ENCODE measurements at regions not wholly inside any gene's neighbourhood (a gene's known extent, or its start where the extent isn't known, plus 50 kb on each side); places are given as distances from the start of the nearest gene placed in this dataset.

DNA sequence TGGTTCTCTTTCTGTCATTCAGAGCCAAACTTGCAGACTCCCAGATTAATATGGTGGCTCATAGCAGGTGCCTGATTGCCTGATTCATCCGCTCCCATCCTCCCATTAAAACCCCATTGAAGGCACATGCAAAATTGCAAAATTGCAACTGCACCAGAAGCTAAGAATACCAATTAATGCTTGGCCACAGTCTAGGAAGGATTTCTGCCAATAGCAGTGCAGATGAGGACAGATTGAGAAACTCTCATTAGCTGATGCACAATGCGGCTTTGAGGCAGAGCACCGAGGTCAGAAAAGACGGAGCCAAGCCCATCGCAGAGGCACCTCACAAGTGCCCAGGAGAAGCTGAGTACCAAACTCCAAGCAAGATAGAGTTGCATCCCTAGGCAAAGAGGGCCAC lies 172.8 kb downstream of the ARL4C start:
- CTCF ChIA-PET = interaction anchor here (1.5 kb wide), 1 partner anchor 192 kb away, joined by 3 read pairs; no protein-coding TSS in a partner anchor
- no peaks in the 10 kb centered on the region for H3K27me3 ChIP-seq (ENCODE audit: control insufficient read depth in 2 of 2, insufficient read depth in 2 of 2, low read length in 2 of 2)
- H3K9me3 ChIP-seq (replicated peaks; ENCODE audit: control insufficient read depth, insufficient read depth, low read length) = no peaks in the 10 kb centered on the region
- BruUV-seq (replicated peaks) = no TSS peak
- no peak overlapping the region for H3K27ac ChIP-seq (ENCODE audit: insufficient read depth, low read depth, low read length)
- no peak overlapping the region for H3K9ac ChIP-seq (replicated peaks; ENCODE audit: extremely low read depth, insufficient read depth, low read length)
- H3K79me2 ChIP-seq (ENCODE audit: control insufficient read depth, insufficient read depth, low read length) = no peaks in the 10 kb centered on the region
- POLR2A ChIA-PET = no interaction called here
- dilution Hi-C loops (cut with MboI; ENCODE audit: extremely low pct_ligation_motif_present, low sequenced_read_pairs) = no loop called here
- H3K9me1 ChIP-seq (replicated peaks; ENCODE audit: control insufficient read depth, extremely low read depth, insufficient read depth, low read length) = no peaks in the 10 kb centered on the region
- no peak overlapping the region for H2AFZ ChIP-seq (ENCODE audit: low read depth, low read length)
- no peak for FAIRE-seq
- no peak for TF ChIP-seq POLR2AphosphoS5 (IDR thresholded peaks at IDR 0.05; ENCODE audit: insufficient read depth, low read depth, low read length)
- no peak for TF ChIP-seq EZH2 (IDR thresholded peaks at IDR 0.05; ENCODE audit: borderline replicate concordance, low read depth, low read length, severe bottlenecking)
- TF ChIP-seq MYC (IDR thresholded peaks at IDR 0.05; ENCODE audit: low read depth, low read length) = no peak
- TF ChIP-seq, protein P1, sequence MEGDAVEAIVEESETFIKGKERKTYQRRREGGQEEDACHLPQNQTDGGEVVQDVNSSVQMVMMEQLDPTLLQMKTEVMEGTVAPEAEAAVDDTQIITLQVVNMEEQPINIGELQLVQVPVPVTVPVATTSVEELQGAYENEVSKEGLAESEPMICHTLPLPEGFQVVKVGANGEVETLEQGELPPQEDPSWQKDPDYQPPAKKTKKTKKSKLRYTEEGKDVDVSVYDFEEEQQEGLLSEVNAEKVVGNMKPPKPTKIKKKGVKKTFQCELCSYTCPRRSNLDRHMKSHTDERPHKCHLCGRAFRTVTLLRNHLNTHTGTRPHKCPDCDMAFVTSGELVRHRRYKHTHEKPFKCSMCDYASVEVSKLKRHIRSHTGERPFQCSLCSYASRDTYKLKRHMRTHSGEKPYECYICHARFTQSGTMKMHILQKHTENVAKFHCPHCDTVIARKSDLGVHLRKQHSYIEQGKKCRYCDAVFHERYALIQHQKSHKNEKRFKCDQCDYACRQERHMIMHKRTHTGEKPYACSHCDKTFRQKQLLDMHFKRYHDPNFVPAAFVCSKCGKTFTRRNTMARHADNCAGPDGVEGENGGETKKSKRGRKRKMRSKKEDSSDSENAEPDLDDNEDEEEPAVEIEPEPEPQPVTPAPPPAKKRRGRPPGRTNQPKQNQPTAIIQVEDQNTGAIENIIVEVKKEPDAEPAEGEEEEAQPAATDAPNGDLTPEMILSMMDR (IDR thresholded peaks at IDR 0.05; ENCODE audit: extremely low read depth in 1 of 2, insufficient read depth in 1 of 2, low read depth in 1 of 2, low read length in 2 of 2) = no peak
- no peak for TF ChIP-seq POLR2A (IDR thresholded peaks at IDR 0.05; ENCODE audit: low read depth, low read length)
- TF ChIP-seq, protein P2, sequence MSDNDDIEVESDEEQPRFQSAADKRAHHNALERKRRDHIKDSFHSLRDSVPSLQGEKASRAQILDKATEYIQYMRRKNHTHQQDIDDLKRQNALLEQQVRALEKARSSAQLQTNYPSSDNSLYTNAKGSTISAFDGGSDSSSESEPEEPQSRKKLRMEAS (IDR thresholded peaks at IDR 0.05; ENCODE audit: insufficient read depth, insufficient read length) = no peak
- no peak for TF ChIP-seq GATA2 (IDR thresholded peaks at IDR 0.05; ENCODE audit: insufficient read depth, insufficient read length, low read depth, low read length)
- no peak for TF ChIP-seq FOS (IDR thresholded peaks at IDR 0.05; ENCODE audit: borderline replicate concordance, insufficient read depth, low read length)
- TF ChIP-seq JUN (IDR thresholded peaks at IDR 0.05; ENCODE audit: borderline replicate concordance, insufficient read depth, insufficient read length, low read depth) = no peak
- no peak for DNase-seq (ENCODE audit: low read depth, low spot score)
- H3K4me3 ChIP-seq (replicated peaks in 1 of 3; ENCODE audit: insufficient read depth in 1 of 3, low read depth in 1 of 3, low read length in 3 of 3) = no peak overlapping the region
- H3K36me3 ChIP-seq (ENCODE audit: control insufficient read depth in 2 of 2, extremely low read depth in 1 of 2, insufficient read depth in 2 of 2, low read length in 2 of 2) = no peaks in the 10 kb centered on the region
- H3K4me2 ChIP-seq (ENCODE audit: insufficient read depth, low read length) = no peak overlapping the region
- H3K4me1 ChIP-seq (ENCODE audit: control insufficient read depth, extremely low read depth, insufficient read depth, low read length) = no peaks in the 10 kb centered on the region
- no peaks in the 10 kb centered on the region for H4K20me1 ChIP-seq (replicated peaks; ENCODE audit: control insufficient read depth, extremely low read depth, insufficient read depth, low read length)
- intact Hi-C loops (cut with micrococcal nuclease) = no loop called here
